NCI-H2171 treated with DMSO at 0.1 percent for 48 hours (cell line): ENCODE measurements at regions not wholly inside any gene's neighbourhood (a gene's known extent, or its start where the extent isn't known, plus 50 kb on each side); places are given as distances from the start of the nearest gene placed in this dataset.

Source experiments
- DNase-seq: peaks from one replicate; lab custom pipeline; 2025; lab: John Stamatoyannopoulos, UW

GRCh38 chr6:94372229-94372628 is 952.9 kb upstream of the EPHA7 start:
- no peak for DNase-seq

DNA sequence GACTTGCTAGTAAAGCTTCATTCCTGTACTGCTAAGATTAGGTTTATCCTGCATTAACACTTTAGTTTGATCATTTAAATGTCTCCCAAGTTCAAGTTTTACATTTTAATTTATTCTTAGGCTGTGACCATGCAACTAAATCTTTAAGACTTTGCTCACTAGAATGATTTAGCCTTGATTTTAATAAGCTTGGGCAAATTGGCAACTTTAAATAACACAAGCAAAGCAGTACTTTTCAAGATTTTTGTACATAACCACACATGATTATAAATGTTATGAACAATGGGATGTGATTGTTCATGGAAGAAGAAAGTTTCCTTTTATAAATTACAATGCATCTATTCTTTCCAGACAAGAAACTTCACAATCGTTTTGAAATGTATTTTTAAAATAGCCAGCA is 948.0 kb upstream of the EPHA7 start:
- DNase-seq = no peak

DNA sequence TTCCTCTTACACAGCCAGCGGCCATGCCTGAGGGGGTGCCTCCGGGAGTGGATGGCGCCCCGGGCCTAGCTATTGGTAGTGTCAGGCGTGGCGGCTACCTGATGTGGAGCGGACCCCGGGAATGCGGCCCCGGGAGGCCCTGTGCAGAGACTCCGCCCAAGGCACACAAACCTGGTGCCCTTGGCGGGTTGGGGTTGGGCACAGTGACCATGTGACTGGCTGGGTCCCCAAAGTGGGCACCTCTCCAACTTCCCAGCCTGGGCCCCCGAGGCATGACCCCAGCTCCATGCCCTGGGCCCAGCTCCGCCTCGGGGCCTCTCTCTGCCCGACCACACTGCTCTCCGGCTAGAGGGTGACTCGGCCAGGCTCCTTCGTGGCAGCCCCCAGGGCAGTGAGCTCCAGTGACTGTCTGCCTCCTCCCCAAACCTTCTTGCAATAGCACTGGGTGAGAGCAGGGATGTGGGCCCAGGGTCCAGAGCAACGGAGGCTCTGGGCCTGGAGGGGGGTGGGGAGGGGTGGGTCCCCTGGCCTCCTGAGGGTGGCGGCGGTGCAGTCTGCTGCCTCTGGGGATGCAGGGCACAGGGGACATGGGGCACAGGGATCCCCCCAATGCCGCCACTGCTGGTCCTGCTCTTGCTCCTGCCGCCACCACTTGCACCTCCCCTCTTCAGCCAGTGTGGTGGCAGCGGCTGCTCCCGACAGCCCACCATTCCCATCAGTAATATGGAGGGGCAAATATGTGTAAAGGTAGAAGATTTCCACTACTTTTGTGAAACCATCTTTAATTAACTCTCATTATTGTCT is 942.9 kb upstream of the EPHA7 start:
- DNase-seq = no peak

GRCh38 chr6:94361304-94362060 is 942.1 kb upstream of the EPHA7 start:
- no peak for DNase-seq

GRCh38 chr6:94357381-94357980 is 938.1 kb upstream of the EPHA7 start:
- DNase-seq = no peak

GRCh38 chr6:94350833-94351232 is 931.5 kb upstream of the EPHA7 start:
- no peak for DNase-seq

GRCh38 chr6:94349227-94349626 is 929.9 kb upstream of the EPHA7 start:
- DNase-seq = peak; percentile 83

GRCh38 chr6:94344866-94345265 is 925.5 kb upstream of the EPHA7 start:
- DNase-seq = no peak

- DNase-seq = peak; percentile 57
Observed at GRCh38 chr6:94341173-94341572, 921.8 kb upstream of the EPHA7 start.

- peak; percentile 17 for DNase-seq
Observed at GRCh38 chr6:94323853-94324252, 904.5 kb upstream of the EPHA7 start.

DNA sequence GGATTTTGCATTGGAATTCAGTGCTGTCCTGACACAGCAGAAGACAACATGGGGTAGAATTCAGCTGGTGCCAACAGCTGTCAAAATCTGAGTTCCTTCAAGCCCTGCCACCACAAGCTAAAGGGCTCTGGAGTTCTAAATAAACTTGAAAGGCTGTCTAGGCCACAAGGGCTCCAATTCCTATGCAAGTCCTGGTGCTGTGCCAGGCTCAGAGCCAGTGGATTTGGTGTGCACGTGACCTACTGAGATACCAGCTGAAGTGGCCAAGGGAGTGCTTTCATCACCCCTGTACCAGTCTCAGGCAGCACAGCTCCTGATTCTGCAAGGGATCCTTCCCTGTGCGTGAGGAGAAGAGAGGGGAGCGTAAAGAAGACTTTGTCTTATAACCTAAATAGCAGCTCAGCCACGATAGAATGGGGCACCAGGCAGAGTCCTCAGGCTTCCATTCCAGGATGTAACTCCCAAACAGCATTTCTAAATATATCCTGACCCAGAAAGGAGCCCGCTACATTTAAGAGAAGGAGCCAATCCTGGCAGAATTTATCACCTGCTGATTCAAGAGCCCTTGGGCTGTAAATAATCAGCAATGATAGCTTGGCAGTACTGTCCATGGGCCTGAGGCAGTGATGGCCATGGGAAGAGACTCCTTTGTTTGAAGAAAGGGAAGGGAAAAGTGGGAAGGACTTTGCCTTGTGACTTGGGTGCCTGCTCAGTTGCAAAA is 881.2 kb upstream of the EPHA7 start:
- DNase-seq = no peak

GRCh38 chr6:94289131-94289530 is 869.8 kb upstream of the EPHA7 start:
- DNase-seq = no peak

DNA sequence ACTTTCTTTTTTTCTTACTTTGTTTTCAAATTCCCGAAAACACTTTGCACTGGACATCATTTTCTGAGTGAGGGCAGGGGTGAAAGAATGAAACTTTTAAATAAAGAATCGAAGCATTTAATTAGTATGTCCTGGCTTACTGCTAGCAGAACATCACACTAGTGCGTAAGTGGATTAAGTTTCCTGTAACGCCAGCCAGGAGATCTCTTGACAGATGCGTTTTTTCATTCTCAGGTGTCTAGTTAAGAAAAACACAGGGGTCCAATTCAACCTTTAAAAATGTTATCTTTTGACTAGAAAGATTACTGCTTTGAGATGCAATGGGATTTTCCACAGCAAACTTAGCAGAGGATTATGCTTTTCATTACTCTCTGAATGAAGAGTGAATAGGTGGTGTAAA is 858.8 kb upstream of the EPHA7 start:
- DNase-seq = peak; percentile 73

DNA sequence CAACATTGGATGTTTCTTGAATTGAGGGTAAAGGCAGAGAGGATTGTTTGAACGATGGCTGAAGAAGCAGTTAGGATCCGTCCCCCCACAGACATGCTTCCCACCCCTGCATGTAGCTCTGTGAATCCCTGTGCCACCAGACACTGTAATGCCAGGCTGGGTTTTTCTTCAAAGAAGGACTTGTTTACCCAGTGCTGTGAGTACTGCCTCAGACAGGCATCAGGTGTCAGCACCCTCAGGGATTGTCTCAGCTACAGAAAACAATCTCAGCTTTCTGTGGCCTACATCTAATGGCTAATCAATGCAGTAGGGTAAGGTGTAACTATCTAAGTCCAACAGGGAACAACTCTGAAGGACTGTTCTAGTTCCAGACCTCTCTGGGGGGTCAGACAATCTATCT is 853.0 kb upstream of the EPHA7 start:
- peak; percentile 67 for DNase-seq

DNA sequence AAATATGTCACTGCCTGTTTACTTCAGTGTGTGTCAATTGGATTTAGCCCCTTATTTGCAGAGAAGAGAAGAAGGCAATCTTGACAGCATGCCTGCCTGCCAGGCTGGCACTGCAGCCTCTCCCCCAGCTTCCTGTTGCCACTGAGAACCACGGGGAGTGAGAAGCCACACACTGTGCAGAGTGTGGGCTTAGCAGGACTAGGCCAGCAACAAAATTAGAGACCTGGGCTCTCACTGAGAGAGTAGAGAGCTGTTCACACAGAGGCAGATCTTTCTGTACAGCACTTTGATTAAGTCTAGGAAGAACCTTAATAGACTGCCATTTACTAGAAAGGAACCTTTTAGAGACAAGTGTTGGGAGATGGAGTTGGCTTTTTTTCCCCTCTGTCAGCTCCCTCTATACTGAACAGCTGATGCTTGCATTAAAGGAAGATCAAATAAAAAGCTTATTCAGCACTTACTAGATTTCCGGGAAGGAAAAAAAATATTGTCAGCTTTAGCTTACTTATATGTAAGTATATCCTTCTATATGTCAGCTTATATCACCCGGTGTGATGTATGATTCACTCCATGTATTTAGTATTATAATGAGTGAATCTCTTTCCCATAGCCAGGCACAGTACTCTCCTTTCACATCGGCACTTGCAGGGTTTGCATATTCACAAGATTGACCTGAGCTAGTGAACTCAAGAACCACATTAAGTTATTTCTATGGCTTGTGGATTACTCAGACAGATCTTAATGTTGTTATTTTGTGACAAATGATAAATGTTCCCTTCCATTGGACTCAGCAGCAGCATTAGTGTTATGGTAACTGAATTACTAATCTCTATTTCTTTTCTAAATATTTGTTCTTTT is 851.0 kb upstream of the EPHA7 start:
- no peak for DNase-seq

DNA sequence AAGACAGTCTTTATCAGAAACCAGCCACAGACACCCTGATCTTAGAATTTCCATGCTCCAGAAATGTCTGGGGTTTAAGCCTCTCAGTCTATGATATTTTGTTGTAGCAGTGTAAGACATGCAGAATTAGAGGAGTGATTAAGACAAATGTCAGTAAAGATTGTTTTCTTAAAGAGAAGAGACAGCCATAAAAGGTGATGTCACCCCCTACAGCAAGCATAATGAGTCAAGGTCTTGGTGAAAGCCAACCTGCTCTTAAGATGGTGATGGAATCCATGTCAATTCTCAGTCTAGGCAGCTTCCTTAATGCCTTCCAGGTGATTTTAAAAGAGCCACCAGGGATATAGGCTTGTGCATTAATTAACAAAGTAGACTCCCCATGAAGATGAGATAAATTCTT is 849.9 kb upstream of the EPHA7 start:
- no peak for DNase-seq

DNA sequence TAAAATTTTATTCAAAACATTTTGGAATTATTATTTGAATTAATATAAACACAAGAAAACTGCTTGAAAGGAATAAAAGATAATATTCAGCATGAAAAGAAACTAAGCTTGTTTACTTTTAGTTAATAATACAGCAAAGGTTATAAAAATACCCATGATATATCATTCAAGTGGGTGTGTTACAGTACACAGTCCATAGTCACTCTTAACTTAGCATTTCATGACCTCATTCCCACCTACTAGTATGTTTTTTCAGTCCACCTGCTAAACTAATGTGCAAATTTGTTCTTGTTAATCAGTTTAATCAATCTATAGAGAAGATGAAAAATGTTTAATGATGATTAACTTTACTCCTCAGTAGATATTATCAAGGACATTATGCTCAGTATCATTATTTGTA is 841.4 kb upstream of the EPHA7 start:
- DNase-seq = no peak

DNA sequence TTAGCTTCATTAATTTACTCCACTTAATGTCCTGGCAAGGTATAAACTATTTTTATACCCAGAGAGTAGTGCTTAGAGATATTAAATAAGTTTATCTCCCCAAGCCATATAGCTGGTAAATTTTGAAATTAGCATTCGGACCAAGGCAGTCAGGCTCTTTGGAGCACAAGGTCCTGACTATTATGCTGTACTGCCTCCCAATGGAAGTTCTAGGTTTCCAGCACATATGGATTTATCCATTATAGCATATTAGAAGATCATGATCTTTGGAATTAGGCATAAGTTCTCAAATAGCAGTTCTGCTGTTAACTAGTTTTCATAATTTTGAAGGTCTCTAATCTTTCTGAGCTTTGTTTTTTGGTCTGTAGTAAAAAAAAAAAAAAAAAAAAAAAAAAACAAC is 835.3 kb upstream of the EPHA7 start:
- peak; percentile 6 for DNase-seq

- DNase-seq = no peak
Observed at GRCh38 chr6:94251878-94252277, 832.5 kb upstream of the EPHA7 start.

DNA sequence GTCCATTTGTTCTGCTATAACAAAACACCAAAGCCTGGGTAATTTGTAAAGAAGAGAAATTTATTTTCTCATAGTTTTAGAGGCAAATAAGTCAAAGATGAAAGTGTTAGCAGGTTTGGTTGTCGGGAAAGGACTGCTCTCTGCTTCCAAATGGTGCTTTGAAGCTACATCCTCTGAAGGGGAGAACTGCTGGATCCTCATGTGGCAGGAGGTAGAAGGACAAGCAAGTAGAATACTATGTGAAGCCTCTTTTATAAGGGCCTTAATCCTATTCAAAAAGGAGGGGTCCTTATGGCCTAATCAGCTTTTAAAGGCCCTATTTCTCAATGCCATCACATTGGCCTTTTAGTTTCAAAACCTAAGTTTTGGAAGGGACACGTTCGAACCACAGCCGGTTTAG is 826.0 kb upstream of the EPHA7 start:
- DNase-seq = no peak

GRCh38 chr6:94238868-94239267 is 819.5 kb upstream of the EPHA7 start:
- no peak for DNase-seq

GRCh38 chr6:94227741-94228140 is 808.4 kb upstream of the EPHA7 start:
- no peak for DNase-seq
